GM21390 (cell line): ENCODE measurements at regions not wholly inside any gene's neighbourhood (a gene's known extent, or its start where the extent isn't known, plus 50 kb on each side); places are given as distances from the start of the nearest gene placed in this dataset.

Experiments used
- ATAC-seq: cut with Tn5 transposase; IDR thresholded peaks from one replicate; pipeline ENCODE4 v1.9.1; 2021; ENCODE audit not compliant: unreplicated experiment

- ATAC-seq: no peak
These were observed 50.0 kb downstream of the PITPNM2 start for GRCh38 chr12:123100882-123101281.

DNA sequence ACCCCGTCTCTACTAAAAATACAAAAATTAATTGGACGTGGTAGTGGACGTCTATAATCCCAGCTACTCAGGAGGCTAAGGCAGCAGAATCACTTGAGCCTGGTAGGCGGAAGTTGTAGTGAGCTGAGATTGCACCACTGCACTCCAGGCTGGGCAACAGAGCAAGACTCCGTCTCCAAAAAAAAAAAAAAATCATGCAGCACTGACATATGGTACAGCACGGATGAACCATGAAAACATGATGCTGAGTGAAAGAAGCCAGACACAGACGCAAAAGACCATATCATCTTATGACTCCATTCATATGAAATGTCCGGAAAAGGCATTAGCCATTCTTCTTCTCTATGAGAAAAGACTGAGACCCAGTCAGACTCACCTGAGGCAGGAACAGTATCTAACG is 50.4 kb downstream of the PITPNM2 start:
- no peak for ATAC-seq

- no peak for ATAC-seq
These were observed 51.2 kb downstream of the PITPNM2 start for GRCh38 chr12:123099560-123100192.

GRCh38 chr12:123098780-123099179 is 52.1 kb downstream of the PITPNM2 start:
- ATAC-seq: no peak

DNA sequence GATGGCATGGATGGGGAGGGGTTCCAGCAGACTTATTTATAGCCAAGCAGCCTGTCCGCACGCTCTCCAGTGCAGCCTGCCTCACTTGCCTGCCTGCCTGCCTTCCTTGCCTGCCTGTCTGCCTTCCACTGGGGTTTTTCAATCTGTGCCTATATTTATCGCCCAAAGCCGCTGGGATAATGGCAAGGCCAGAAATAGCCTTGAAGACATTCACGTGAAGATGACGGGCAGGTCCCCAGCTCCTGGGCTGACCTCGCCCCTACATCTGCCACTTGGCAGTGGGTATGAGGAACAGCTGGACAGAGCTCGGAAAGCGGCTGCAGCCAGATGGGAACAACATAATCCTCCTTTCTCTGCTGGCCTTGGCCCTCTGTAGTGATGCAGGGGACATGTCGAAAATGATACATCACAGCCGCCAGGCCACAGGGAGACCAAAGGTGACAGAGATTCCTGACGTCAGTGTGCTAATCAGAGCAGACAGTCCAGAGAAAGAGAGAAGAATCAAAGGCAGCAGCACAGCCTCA is 53.3 kb downstream of the PITPNM2 start:
- no peak for ATAC-seq

DNA sequence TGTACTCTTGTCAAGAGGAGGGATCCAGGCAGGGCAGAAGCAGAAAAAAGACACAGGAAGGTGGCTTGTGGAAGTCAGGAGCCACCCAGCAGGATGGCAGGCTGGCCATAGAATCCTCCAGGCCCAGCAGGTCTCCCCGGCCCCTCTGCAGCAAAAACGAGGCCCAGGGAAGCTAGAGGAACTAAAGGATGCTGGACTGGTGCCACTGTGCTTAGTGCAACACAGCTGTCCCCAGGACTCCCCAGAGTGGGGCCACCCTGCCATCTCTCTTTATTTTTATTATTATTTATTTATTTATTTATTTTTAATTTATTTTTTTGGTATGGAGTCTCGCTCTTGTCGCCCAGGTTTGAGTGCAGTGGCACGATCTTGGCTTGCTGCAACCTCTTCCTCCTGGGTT is 54.1 kb downstream of the PITPNM2 start:
- ATAC-seq: no peak

- ATAC-seq: no peak
These were observed 54.7 kb downstream of the PITPNM2 start for GRCh38 chr12:123096182-123096581.

DNA sequence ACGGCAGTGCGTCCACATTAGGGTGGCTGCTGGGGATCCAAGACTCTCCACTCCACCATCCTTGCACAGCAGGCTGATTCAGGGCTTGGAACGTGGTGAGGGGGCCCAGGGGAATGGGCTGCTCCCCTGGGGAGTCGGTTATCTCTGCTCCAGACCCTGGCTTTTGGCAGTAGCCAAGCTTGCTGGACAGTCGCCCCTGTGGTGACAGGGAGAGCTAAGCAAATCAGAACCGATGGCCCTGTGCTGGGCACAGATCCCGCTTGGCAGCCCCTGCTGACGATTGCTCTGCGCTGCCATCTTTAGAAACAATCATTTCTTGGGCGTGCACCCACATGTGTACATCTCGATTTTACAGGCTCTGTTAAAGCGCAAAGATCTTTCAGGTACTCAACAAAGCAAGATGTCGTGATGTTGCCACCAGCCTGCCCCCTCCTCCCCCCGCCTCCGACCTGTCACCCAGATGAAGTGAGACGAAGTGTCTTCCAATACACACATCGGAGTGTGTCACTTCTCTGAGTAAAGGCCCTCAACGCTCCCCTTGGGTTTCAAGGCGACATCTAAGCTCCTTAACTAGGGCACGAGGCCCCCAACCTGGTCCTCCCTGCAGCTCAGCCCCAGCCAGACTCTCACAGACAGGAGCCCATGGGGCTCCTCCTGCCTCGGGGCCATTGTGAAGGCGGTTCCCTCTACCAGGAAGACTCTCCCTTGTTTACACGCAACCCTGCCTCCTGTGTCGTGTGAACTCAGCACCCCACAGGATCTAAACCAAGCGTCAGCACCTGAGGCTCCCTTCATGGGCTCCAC is 55.6 kb downstream of the PITPNM2 start:
- no peak for ATAC-seq

DNA sequence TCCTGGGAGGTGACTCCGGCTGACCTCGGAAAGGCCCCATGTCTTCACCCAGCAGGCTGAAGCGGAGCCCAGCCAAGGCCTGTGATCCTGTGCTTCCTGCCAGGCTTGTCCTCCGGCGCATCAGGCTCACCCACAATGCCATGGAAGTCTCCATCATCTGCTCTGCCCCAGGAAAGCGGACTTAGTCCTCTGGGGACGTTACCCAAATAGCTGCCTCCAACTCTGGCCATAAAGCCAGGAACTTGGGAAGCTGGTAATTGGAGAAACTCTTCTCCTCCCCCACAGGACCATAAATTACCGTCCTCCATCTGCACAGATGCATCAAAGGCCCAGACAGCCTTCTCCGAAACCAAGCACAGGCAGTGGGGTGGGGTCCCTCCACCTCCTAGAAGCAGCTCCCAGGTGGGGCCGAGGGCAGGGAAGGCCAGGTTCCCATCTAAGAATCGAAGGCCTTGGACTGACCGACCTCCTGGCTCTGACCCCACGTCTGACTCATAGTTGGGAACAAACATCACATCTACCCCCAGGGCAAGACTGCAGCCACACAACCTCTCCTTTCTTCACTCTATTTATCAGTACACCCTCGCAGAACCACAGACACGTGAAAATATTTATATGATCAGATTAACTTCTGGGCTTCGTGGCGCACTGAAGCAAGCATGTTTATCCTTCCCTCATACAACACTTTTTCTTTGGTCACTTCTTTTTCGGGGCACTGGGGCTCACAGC is 56.4 kb downstream of the PITPNM2 start:
- ATAC-seq: no peak

DNA sequence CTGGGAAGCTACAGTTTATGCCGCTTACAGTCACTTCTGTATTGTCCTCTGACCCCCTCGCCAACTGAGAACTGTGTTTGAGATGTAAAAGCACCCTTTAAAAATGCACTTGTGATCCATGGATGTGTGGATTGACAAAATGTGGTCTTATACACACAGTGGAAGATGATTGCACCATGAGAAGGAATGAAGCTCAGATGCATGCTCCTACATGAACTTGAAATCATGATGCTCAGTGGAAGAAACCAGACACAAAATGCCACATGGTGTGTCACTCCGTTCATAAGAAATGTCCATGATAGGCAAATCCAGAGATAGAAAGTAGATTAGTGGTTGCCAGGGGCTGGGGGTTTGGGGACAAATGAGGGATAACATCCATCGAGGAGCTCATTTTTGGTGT is 58.0 kb downstream of the PITPNM2 start:
- ATAC-seq: no peak

GRCh38 chr12:123091230-123092150 is 59.4 kb downstream of the PITPNM2 start:
- ATAC-seq: no peak

- ATAC-seq: no peak
These were observed 61.1 kb downstream of the PITPNM2 start for GRCh38 chr12:123089631-123090353.

DNA sequence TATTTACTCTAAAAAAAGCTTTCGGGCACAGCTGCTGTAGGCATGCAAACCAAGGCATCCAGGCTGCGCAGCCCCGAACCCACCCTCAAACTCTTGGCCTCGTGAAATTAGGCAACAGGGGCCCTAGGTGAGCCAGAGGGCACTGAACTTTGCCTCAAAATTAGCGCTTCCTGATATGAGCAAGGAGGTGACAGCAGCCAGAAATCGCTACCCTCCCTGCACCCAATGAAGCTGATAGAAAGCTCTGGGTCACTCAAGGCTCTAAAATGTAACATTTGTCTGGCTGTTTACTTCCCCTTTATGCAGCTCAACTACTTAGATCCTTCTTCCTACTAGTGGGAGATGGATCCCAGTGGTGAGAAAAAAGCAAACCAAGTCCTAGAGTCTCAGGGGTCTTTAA is 61.8 kb downstream of the PITPNM2 start:
- no peak for ATAC-seq

DNA sequence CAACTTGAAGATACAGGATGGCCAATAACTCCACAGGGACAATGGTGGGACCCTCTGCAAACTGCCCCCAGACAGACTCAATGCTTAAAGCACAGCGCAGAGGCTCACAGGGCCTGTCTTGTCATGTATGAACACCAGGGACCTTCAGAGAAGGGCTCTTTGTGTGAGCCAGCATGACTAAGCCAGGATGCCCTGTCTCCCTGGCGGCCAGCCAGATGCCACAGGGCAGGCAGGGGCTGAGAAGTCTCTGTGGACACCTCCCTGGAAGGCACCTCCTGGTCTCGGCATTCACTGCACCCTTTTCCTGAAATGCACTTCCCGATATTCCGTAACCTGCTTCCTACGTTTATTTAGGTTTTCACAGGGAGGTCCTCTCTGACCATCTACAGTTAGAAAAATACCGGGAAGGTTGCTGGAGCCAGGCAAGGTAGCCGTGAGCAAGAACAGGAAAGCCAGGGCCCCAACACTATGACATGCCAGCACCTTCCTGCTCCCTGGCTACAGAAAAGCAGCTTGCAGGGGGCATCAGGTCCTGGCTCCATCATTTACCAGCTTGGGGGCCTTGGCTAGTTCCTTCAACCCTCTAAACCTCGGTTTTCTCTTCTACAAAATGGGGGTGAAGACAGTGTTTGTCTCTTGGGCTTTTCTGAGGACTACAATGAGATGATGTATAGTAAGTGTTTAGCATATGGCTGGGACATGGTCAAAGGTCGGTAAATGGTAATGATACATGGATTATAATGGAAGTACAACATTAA is 65.0 kb downstream of the PITPNM2 start:
- no peak for ATAC-seq

GRCh38 chr12:123085066-123085465 is 65.8 kb downstream of the PITPNM2 start:
- no peak for ATAC-seq

DNA sequence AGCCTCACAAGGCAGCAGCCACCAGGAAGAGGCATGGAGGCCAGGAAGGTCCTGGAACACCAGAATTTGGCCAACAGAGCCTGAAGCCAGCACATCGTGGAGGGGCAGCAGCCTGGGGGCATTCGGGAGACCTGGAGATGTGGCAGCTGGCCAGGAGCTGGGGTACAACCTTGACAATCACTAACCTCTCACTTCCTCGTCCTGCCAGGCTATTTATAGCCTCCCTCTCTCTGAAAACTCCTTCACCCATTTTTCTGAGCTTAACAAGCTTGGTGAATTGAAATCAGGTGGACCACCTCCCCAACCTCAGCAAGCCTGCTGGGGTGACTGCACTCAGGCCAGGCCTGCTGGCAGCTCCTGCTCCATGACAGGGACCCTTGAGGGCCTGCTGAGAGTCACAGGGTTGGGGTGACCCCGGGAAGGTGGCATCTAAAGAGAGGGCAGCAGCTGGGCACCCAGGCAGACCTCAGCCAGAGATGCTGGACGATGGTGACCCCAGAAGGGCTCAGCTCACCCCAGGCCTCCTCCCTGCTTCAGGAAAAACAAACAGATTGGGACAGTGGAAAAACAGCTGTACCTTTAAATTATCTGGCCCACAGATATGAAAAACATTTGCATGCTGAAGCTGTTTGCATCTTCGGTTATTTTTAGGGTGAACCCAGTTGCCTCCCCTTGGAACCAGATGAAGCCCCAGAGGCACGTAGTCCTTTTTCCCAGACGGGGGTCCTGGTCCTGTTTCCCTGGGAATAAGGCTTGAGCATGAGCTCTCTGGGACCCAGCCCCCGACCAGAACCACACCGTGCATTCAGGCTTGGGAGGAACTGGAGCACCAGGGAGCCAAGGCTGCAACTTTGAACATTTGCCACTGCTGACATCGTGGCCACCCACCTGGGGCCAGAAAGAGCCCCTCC is 67.0 kb downstream of the PITPNM2 start:
- ATAC-seq: no peak

GRCh38 chr12:123080634-123081033 is 70.3 kb downstream of the PITPNM2 start:
- ATAC-seq: no peak

DNA sequence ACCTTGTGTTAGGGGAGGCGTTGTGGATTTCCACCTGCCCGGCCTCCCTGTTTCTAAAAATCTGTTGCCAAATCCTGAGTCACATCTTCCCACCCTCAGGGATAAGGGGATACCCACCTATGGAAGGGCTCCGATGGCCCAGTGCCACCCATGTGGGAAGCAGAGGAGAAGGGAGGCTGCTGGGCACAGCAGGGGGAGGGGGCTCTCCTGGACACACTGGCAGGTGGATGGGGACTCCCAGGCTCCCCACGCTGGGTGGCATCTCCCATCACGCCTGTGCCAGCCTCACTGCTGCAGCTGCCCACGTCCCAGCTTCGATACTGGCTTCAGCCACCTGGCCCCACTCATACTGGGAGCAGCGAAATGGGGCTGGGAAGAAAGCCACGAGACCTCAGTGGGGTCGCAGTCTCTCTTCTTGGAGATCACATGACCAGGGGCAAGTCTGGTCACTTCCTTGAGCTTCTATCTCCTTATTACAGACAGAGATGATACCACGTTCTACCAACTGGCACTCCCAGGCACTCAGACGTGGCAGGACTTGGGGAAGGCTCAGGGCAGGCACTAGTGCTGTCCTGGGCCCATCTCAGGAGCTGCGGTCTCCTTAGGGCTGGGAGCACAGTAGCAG is 72.2 kb downstream of the PITPNM2 start:
- no peak for ATAC-seq
